SK-N-SH (cell line): ENCODE measurements at regions not wholly inside any gene's neighbourhood (a gene's known extent, or its start where the extent isn't known, plus 50 kb on each side); places are given as distances from the start of the nearest gene placed in this dataset.

ENCODE experiments used
- CTCF ChIA-PET: fragments of 300-600, 350-600 bp; formaldehyde crosslinking; extraction: SDS; loops from one replicate; lab custom pipeline; 2021; lab: Yijun Ruan, JAX
- POLR2A ChIA-PET: fragments of 350-600 bp; sonication (Branson Sonifier 250); formaldehyde crosslinking; extraction: SDS; loops from one replicate; lab custom pipeline; 2020; ENCODE audit warnings: antibody characterized with exemption, inconsistent platforms; lab: Yijun Ruan, JAX
- DNase-seq: peaks from one replicate; pipeline ENCODE4 v3.0.0; 2012
- H2AFZ ChIP-seq: fragments of 200-600 bp; sonication (generic); 2 replicates; pipeline ENCODE4 v1.8.1; 2016; ENCODE audit warnings: antibody characterized with exemption, mild to moderate bottlenecking, low read depth
- H3F3A ChIP-seq: fragments of 200-600 bp; sonication (generic); replicated peaks from 2 replicates; pipeline ENCODE3; 2016; ENCODE audit warnings: antibody characterized with exemption, mild to moderate bottlenecking; ENCODE audit not compliant: insufficient read depth
- H3K27ac ChIP-seq, 2 experiments: fragments of 200-500 bp in 1 of 2; fragments of 200-600 bp in 1 of 2; sonication (Bioruptor generic) in 1 of 2; sonication (generic), shearing (Covaris generic) in 1 of 2; 2 replicates each; pipeline versions ENCODE4 v1.5.1 to v1.6.1; 2014 to 2016; ENCODE audit warnings: low read depth in 2 of 2, inconsistent platforms in 1 of 2, low read length in 1 of 2, mild to moderate bottlenecking in 1 of 2, mixed read lengths in 1 of 2
- H3K27me3 ChIP-seq: fragments of 200-600 bp; sonication (generic), shearing (Covaris generic); 2 replicates; pipeline ENCODE4 v1.6.1; 2016; ENCODE audit warnings: mixed run types; ENCODE audit not compliant: insufficient read depth
- H3K36me3 ChIP-seq, 2 experiments: fragments of 200-500 bp in 1 of 2; fragments of 200-600 bp in 1 of 2; sonication (Bioruptor generic) in 1 of 2; sonication (generic) in 1 of 2; replicated peaks in 1 of 2; 2 replicates each; pipeline versions ENCODE3 to v1.5.1; 2014 to 2016; ENCODE audit warnings: low read length in 1 of 2, mild to moderate bottlenecking in 1 of 2; ENCODE audit not compliant: insufficient read depth in 2 of 2, control insufficient read depth in 1 of 2
- H3K4me1 ChIP-seq, 2 experiments: fragments of 200-500 bp in 1 of 2; fragments of 200-600 bp in 1 of 2; sonication (Bioruptor generic) in 1 of 2; sonication (generic), shearing (Covaris generic) in 1 of 2; 2 replicates each; pipeline versions ENCODE4 v1.5.1 to v1.6.1; 2014 to 2016; ENCODE audit warnings: low read depth in 1 of 2, low read length in 1 of 2, mixed run types in 1 of 2; ENCODE audit not compliant: insufficient read depth in 2 of 2, control insufficient read depth in 1 of 2
- H3K4me2 ChIP-seq: fragments of 200-600 bp; sonication (generic), shearing (Covaris generic); 2 replicates; pipeline ENCODE4 v1.6.1; 2017; ENCODE audit warnings: mixed run types
- H3K4me3 ChIP-seq, 2 experiments: fragments of 200-500 bp in 1 of 2; fragments of 200-600 bp in 1 of 2; sonication (Bioruptor generic) in 1 of 2; sonication (generic), shearing (Covaris generic) in 1 of 2; 2 replicates each; pipeline versions ENCODE4 v1.5.1 to v1.8.1; 2014 to 2016; ENCODE audit warnings: low read depth in 2 of 2, inconsistent platforms in 1 of 2, low read length in 1 of 2, mild to moderate bottlenecking in 1 of 2, mixed read lengths in 1 of 2, moderate library complexity in 1 of 2
- H3K79me2 ChIP-seq: fragments of 200-600 bp; sonication (generic); 2 replicates; pipeline ENCODE4 v1.8.1; 2017; ENCODE audit warnings: mild to moderate bottlenecking; ENCODE audit not compliant: insufficient read depth
- H3K9ac ChIP-seq: fragments of 200-600 bp; sonication (generic); 2 replicates; pipeline ENCODE4 v1.6.1; 2017; ENCODE audit warnings: mixed run types
- H3K9me2 ChIP-seq: fragments of 200-600 bp; sonication (generic); 2 replicates; pipeline ENCODE4 v1.6.1; 2017; ENCODE audit warnings: mixed run types
- H3K9me3 ChIP-seq: fragments of 200-600 bp; sonication (generic); 2 replicates; pipeline ENCODE4 v1.6.1; 2017; ENCODE audit warnings: mixed run types, mild to moderate bottlenecking, moderate library complexity
- H4K20me1 ChIP-seq: fragments of 200-600 bp; sonication (generic); 2 replicates; pipeline ENCODE4 v1.6.1; 2017; ENCODE audit warnings: mild to moderate bottlenecking, mixed run types; ENCODE audit not compliant: insufficient read depth
- CHD2 ChIP-seq: fragments of 150-350 bp; IDR thresholded peaks from 2 replicates; pipeline ENCODE4 v1.6.1; 2018; ENCODE audit warnings: low read length; ENCODE audit not compliant: partially characterized antibody
- EP300 ChIP-seq, 2 experiments: IDR thresholded peaks; 2 replicates each; pipeline versions ENCODE4 v1.4.0 to v1.6.1; 2012; ENCODE audit warnings: borderline replicate concordance in 1 of 2, low read depth in 1 of 2, low read length in 1 of 2
- FOSL2 ChIP-seq: IDR thresholded peaks from 2 replicates; pipeline ENCODE4 v1.4.0; 2012; ENCODE audit warnings: low read depth, mild to moderate bottlenecking, moderate library complexity, borderline replicate concordance
- GABPA ChIP-seq: IDR thresholded peaks from 2 replicates; pipeline ENCODE4 v1.4.0; 2012; ENCODE audit warnings: low read depth, mild to moderate bottlenecking
- IRF3 ChIP-seq: fragments of 150-350 bp; IDR thresholded peaks from 2 replicates; pipeline ENCODE4 v1.6.1; 2016; ENCODE audit warnings: mild to moderate bottlenecking, low read depth, low read length
- JUND ChIP-seq: IDR thresholded peaks from 2 replicates; pipeline ENCODE4 v1.4.0; 2012
- MEF2A ChIP-seq: IDR thresholded peaks from 2 replicates; pipeline ENCODE4 v1.4.0; 2012; ENCODE audit warnings: low read depth, borderline replicate concordance
- NRF1 ChIP-seq: IDR thresholded peaks from 2 replicates; pipeline ENCODE4 v1.6.1; 2012; ENCODE audit warnings: low read depth, mild to moderate bottlenecking, low read length
- PBX3 ChIP-seq: IDR thresholded peaks from 2 replicates; pipeline ENCODE4; 2012
- POLR2AphosphoS5 ChIP-seq: IDR thresholded peaks from 2 replicates; pipeline ENCODE4 v1.6.1; 2012; ENCODE audit warnings: low read depth, low read length
- RCOR1 ChIP-seq: fragments of 150-350 bp; IDR thresholded peaks from 2 replicates; pipeline ENCODE4 v1.6.1; 2017; ENCODE audit warnings: antibody characterized with exemption, low read length
- REST ChIP-seq: IDR thresholded peaks from 2 replicates; pipeline ENCODE4 v1.6.1; 2012; ENCODE audit warnings: mild to moderate bottlenecking, low read depth, low read length, moderate library complexity
- SMC3 ChIP-seq: IDR thresholded peaks from 2 replicates; pipeline ENCODE4 v1.6.1; 2012; ENCODE audit warnings: low read depth, low read length, improper control_type of control experiment
- TAF1 ChIP-seq: IDR thresholded peaks from 2 replicates; pipeline ENCODE4 v1.6.1; 2012; ENCODE audit warnings: low read depth, mild to moderate bottlenecking, low read length, moderate library complexity, borderline replicate concordance
- TEAD4 ChIP-seq: IDR thresholded peaks from 2 replicates; pipeline ENCODE4 v1.4.0; 2012; ENCODE audit warnings: mild to moderate bottlenecking, borderline replicate concordance; ENCODE audit not compliant: insufficient read depth
- USF1 ChIP-seq: IDR thresholded peaks from 2 replicates; pipeline ENCODE4 v1.4.0; 2012; ENCODE audit warnings: low read depth, borderline replicate concordance
- ZBTB33 ChIP-seq: IDR thresholded peaks from 2 replicates; pipeline ENCODE4 v1.4.0; 2012; ENCODE audit warnings: low read depth, borderline replicate concordance
- WGBS: methylation state at CpG from one replicate; pipeline ENCODE4 v1.1.6; 2017; ENCODE audit warnings: low lambda C conversion rate; 5-methylcytosine and 5-hydroxymethylcytosine counted together

GRCh38 chr4:85029453-85029852, 63.0 kb upstream of the WDFY3 start:
- Histone ChIP-seq H3K79me2 (no peaks in the 10 kb centered on the region), H3K4me1 (no peaks in the 10 kb centered on the region), H3K9ac (no peak overlapping the region), H3K9me3 (no peaks in the 10 kb centered on the region), H3K4me3 (no peak overlapping the region), H2AFZ (no peak overlapping the region), H3K4me2 (no peak overlapping the region), H3K27me3 (no peaks in the 10 kb centered on the region), H3K9me2 (no peaks in the 10 kb centered on the region), H3K36me3 (no peaks in the 10 kb centered on the region), H3F3A (no peaks in the 10 kb centered on the region), H3K27ac (no peak overlapping the region), H4K20me1 (no peaks in the 10 kb centered on the region)
- TF ChIP-seq IRF3, result no peak
- no peak for TF ChIP-seq TEAD4
- no peak for TF ChIP-seq NRF1
- no peak for TF ChIP-seq GABPA
- no peak for TF ChIP-seq JUND
- POLR2A ChIA-PET, result no interaction called here
- DNase-seq, result no peak
- 61% methylated on average over 4 of the region's 4 CpGs for WGBS
- CTCF ChIA-PET, result no interaction called here

GRCh38 chr4:85030156-85030555, 63.7 kb upstream of the WDFY3 start:
- H3K9me2 ChIP-seq, result no peaks in the 10 kb centered on the region
- H3F3A ChIP-seq, result no peaks in the 10 kb centered on the region
- H2AFZ ChIP-seq, result no peak overlapping the region
- H3K4me2 ChIP-seq, result no peak overlapping the region
- no peak overlapping the region for H3K4me3 ChIP-seq
- DNase-seq, result no peak
- 56% methylated on average over 3 of the region's 3 CpGs for WGBS
- H3K9ac ChIP-seq, result no peak overlapping the region
- no peaks in the 10 kb centered on the region for H3K36me3 ChIP-seq
- H3K27ac ChIP-seq, result no peak overlapping the region
- no peaks in the 10 kb centered on the region for H3K9me3 ChIP-seq
- no peaks in the 10 kb centered on the region for H3K4me1 ChIP-seq
- POLR2A ChIA-PET, result no interaction called here
- no peaks in the 10 kb centered on the region for H3K27me3 ChIP-seq
- TF ChIP-seq FOSL2, result no peak
- no peak for TF ChIP-seq MEF2A
- no peak for TF ChIP-seq TAF1
- TF ChIP-seq EP300 (IDR thresholded peaks at IDR 0.05; ENCODE audit: borderline replicate concordance in 1 of 2, low read depth in 1 of 2, low read length in 1 of 2), result no peak
- TF ChIP-seq REST, result no peak
- TF ChIP-seq CHD2, result no peak
- no peak for TF ChIP-seq PBX3
- no peak for TF ChIP-seq SMC3
- TF ChIP-seq POLR2AphosphoS5, result no peak
- TF ChIP-seq GABPA, result no peak
- no peak for TF ChIP-seq RCOR1
- no peak for TF ChIP-seq USF1
- TF ChIP-seq ZBTB33, result no peak
- no peaks in the 10 kb centered on the region for H4K20me1 ChIP-seq
- H3K79me2 ChIP-seq, result no peaks in the 10 kb centered on the region
- CTCF ChIA-PET, result no interaction called here
